GM06990 (cell line): ENCODE measurements at regions not wholly inside any gene's neighbourhood (a gene's known extent, or its start where the extent isn't known, plus 50 kb on each side); places are given as distances from the start of the nearest gene placed in this dataset.

Experiments
- DNase-seq: peaks from one replicate; pipeline ENCODE4 v3.0.0-alpha.2; 2011; ENCODE audit not compliant: insufficient read length; ENCODE audit errors: extremely low read depth
- H3K27me3 ChIP-seq: replicated peaks from 2 replicates; pipeline ENCODE4 v1.6.0; 2011; ENCODE audit warnings: low read length; ENCODE audit not compliant: control insufficient read depth, insufficient read depth
- H3K36me3 ChIP-seq: 2 replicates; pipeline ENCODE4 v1.5.1; 2011; ENCODE audit warnings: low read length; ENCODE audit not compliant: control insufficient read depth, insufficient read depth
- H3K4me3 ChIP-seq: replicated peaks from 2 replicates; pipeline ENCODE4 v1.5.1; 2011; ENCODE audit warnings: low read depth, mild to moderate bottlenecking, control low read depth, low read length
- CTCF ChIP-seq: IDR thresholded peaks from 2 replicates; pipeline ENCODE4 v1.5.1; 2011; ENCODE audit warnings: low read length, control low read depth, mild to moderate bottlenecking, inconsistent platforms; ENCODE audit not compliant: insufficient read depth, poor library complexity, severe bottlenecking

GRCh38 chr2:186399082-186399644 lies 86.9 kb upstream of the ZC3H15 start:
- no peak for DNase-seq
- Histone ChIP-seq H3K36me3 (no peaks in the 10 kb centered on the region), H3K27me3 (no peaks in the 10 kb centered on the region), H3K4me3 (no peak overlapping the region)
- no peak for TF ChIP-seq CTCF

GRCh38 chr2:186405842-186406241 lies 80.2 kb upstream of the ZC3H15 start:
- no peak for TF ChIP-seq CTCF
- Histone ChIP-seq H3K36me3 (no peaks in the 10 kb centered on the region), H3K4me3 (no peak overlapping the region), H3K27me3 (no peaks in the 10 kb centered on the region)
- no peak for DNase-seq

- Histone ChIP-seq H3K27me3 (no peaks in the 10 kb centered on the region), H3K4me3 (no peak overlapping the region)
- no peak for TF ChIP-seq CTCF
Observed at GRCh38 chr2:186407611-186408010, 78.4 kb upstream of the ZC3H15 start.

GRCh38 chr2:186410802-186411201 lies 75.3 kb upstream of the ZC3H15 start:
- no peak for TF ChIP-seq CTCF
- Histone ChIP-seq H3K27me3 (no peaks in the 10 kb centered on the region), H3K36me3 (no peaks in the 10 kb centered on the region), H3K4me3 (no peak overlapping the region)
- DNase-seq, result no peak

More at GRCh38 chr2:186407611-186408010, 78.4 kb upstream of the ZC3H15 start:
- no peaks in the 10 kb centered on the region for H3K36me3 ChIP-seq
- DNase-seq, result no peak

GRCh38 chr2:186422226-186422625 lies 63.8 kb upstream of the ZC3H15 start:
- Histone ChIP-seq H3K36me3 (no peaks in the 10 kb centered on the region), H3K4me3 (no peak overlapping the region), H3K27me3 (no peaks in the 10 kb centered on the region)
- TF ChIP-seq CTCF, result no peak
- DNase-seq, result no peak

GRCh38 chr2:186423481-186423880 lies 62.6 kb upstream of the ZC3H15 start:
- TF ChIP-seq CTCF, result no peak
- no peak for DNase-seq
- no peak overlapping the region for H3K4me3 ChIP-seq
- H3K36me3 ChIP-seq, result no peaks in the 10 kb centered on the region
- no peaks in the 10 kb centered on the region for H3K27me3 ChIP-seq
